Brain pericyte (primary cell): ENCODE measurements at regions not wholly inside any gene's neighbourhood (a gene's known extent, or its start where the extent isn't known, plus 50 kb on each side); places are given as distances from the start of the nearest gene placed in this dataset.

Experiments
- DNase-seq: peaks from one replicate; pipeline ENCODE4 v3.0.0-alpha.2; 2012; ENCODE audit warnings: low read depth, low spot score

- DNase-seq: no peak
These were observed 516.8 kb downstream of the CFAP47 start for GRCh38 chrX:36436361-36436760.

GRCh38 chrX:36443007-36443406 is 523.5 kb downstream of the CFAP47 start:
- DNase-seq: no peak

GRCh38 chrX:36445566-36445965 is 526.0 kb downstream of the CFAP47 start:
- no peak for DNase-seq

GRCh38 chrX:36462142-36462541 is 542.6 kb downstream of the CFAP47 start:
- no peak for DNase-seq

GRCh38 chrX:36480441-36480990 is 527.6 kb upstream of the FAM47C start:
- no peak for DNase-seq

- DNase-seq: no peak
These were observed 506.9 kb upstream of the FAM47C start for GRCh38 chrX:36501169-36501702.

GRCh38 chrX:36504625-36505024 is 503.5 kb upstream of the FAM47C start:
- no peak for DNase-seq

- no peak for DNase-seq
These were observed 500.1 kb upstream of the FAM47C start for GRCh38 chrX:36508042-36508441.

GRCh38 chrX:36510736-36511135 is 497.4 kb upstream of the FAM47C start:
- DNase-seq: no peak

- no peak for DNase-seq
These were observed 479.5 kb upstream of the FAM47C start for GRCh38 chrX:36528661-36529060.

GRCh38 chrX:36534900-36535299 is 473.3 kb upstream of the FAM47C start:
- no peak for DNase-seq

- DNase-seq: no peak
These were observed 464.7 kb upstream of the FAM47C start for GRCh38 chrX:36543499-36543898.

GRCh38 chrX:36562986-36563385 is 445.2 kb upstream of the FAM47C start:
- no peak for DNase-seq

GRCh38 chrX:36568946-36569345 is 439.2 kb upstream of the FAM47C start:
- no peak for DNase-seq

GRCh38 chrX:36573720-36574119 is 434.4 kb upstream of the FAM47C start:
- DNase-seq: no peak

GRCh38 chrX:36575670-36576069 is 432.5 kb upstream of the FAM47C start:
- no peak for DNase-seq

- DNase-seq: no peak
These were observed 431.2 kb upstream of the FAM47C start for GRCh38 chrX:36577006-36577405.

- no peak for DNase-seq
These were observed 427.1 kb upstream of the FAM47C start for GRCh38 chrX:36581030-36581429.

- DNase-seq: no peak
These were observed 424.5 kb upstream of the FAM47C start for GRCh38 chrX:36583674-36584073.

- no peak for DNase-seq
These were observed 398.3 kb upstream of the FAM47C start for GRCh38 chrX:36609616-36610585.

GRCh38 chrX:36626898-36627297 is 381.3 kb upstream of the FAM47C start:
- DNase-seq: no peak

- no peak for DNase-seq
These were observed 367.9 kb upstream of the FAM47C start for GRCh38 chrX:36640232-36640631.

GRCh38 chrX:36642052-36642451 is 366.1 kb upstream of the FAM47C start:
- DNase-seq: no peak
